HG03159 (cell line): ENCODE measurements at regions not wholly inside any gene's neighbourhood (a gene's known extent, or its start where the extent isn't known, plus 50 kb on each side); places are given as distances from the start of the nearest gene placed in this dataset.

ENCODE experiments used
- ATAC-seq: cut with Tn5 transposase; IDR thresholded peaks from one replicate; pipeline ENCODE4 v1.9.1; 2021; ENCODE audit warnings: mild to moderate bottlenecking, moderate library complexity; ENCODE audit not compliant: unreplicated experiment

- no peak for ATAC-seq
Measured at GRCh38 chr6:84282550-84282949, 55.1 kb upstream of the CEP162 start.

DNA sequence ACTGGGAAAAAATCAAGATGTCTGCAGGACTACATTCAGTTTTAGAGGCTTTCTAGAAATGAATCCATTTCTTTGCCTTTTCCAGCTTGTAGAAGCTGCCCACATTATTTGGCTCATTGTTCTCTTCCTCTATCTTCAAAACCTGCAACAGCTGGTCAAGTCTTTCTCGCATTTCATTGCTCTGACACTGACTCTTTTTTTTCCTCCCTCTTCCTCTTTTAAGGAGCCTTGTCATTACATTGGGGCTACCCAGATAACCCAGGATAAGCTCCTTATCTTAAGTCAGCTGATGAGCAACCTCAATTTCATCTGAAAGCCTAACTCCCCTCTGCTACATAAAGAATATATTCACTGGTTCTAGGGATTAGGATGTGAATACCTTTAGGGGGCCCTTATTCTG is 53.2 kb upstream of the CEP162 start:
- ATAC-seq: no peak

DNA sequence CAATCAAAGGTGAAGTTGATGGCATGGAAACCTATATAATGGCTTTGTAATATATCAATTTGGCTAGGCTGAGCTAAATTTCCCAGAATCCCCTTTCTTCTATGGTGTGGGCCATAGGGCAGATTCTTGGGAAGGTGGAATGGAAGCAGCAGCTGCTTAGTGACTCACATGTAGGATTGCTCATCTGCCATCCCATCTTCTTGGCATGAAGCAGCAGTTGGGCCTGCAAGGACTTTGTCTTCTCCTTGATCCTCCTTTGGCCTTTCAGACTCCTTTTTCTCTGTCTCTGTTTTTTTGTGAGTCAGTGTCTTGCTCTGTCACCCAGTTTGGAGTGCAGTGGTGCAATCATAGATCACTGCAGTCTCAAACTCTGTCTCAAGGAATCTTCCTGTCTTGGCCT is 52.6 kb upstream of the CEP162 start:
- no peak for ATAC-seq

DNA sequence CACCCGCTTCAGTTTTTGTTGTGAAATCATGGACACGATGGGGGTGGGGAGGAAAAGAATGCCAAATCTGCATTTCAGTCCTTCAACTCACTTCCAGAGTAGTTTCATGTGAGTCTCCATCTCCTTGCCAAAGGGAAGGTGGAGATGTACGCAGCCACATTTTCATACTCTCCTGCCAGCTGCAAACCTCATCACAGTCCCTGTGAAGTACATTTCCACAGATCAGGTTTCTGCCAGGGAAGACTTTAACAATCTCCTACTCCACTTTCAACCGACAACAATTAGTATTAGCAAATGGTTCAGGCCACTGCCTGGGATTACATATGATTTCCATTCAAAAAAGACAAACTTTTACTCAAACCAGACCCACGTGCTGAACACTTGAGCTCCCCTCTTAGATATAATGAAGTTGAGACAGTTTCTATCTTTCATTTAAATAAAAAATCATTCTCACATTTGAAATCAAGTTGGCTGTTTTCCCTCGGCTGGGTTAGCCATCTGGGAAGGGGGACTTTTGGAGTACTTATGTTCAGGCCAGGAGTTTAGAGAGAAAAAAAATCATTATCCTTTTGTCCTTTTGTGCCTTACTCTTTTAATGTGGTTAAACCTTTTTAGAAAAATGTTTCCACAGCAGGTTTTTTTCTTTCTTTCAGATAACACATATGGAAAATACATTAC is 51.0 kb upstream of the CEP162 start:
- ATAC-seq: no peak
